ENCODE measurements at regions not wholly inside any gene's neighbourhood (a gene's known extent, or its start where the extent isn't known, plus 50 kb on each side); places are given as distances from the start of the nearest gene placed in this dataset.

DNA sequence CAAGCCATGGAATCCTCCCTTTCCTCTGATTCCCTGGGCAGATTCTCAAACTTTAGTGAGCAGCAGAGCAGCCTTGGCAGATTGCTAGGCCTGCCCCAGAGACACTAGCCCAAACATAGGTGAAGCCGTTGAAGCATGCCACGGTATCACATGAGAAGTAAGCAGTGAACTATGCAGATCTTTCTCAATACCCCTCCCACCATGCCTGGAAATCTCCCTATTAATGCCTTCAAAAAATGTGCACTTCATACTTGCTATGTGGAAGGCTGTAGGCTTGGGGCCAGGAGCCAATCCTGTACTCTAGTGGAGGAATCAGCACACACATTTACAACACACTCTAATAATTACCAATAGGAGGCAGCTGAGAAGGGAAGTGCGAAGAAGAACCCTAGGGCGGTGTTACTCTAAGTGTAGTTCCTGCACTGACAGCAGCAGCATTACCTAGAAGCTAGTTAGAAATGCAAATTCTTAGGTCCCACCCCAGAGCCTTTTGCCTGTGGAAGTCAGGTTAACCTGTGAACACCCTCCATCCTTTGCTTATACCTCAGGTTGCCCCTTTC is 305.1 kb upstream of the SPRED2 start:
- no peak for TF ChIP-seq RELA (CRISPR knock-in tag; IDR thresholded peaks at IDR 0.05; ENCODE audit: borderline replicate concordance)
- TF ChIP-seq, protein P1, sequence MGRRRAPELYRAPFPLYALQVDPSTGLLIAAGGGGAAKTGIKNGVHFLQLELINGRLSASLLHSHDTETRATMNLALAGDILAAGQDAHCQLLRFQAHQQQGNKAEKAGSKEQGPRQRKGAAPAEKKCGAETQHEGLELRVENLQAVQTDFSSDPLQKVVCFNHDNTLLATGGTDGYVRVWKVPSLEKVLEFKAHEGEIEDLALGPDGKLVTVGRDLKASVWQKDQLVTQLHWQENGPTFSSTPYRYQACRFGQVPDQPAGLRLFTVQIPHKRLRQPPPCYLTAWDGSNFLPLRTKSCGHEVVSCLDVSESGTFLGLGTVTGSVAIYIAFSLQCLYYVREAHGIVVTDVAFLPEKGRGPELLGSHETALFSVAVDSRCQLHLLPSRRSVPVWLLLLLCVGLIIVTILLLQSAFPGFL (CRISPR knock-in tag; IDR thresholded peaks at IDR 0.05; ENCODE audit: borderline replicate concordance), result no peak
- TF ChIP-seq, protein P2, sequence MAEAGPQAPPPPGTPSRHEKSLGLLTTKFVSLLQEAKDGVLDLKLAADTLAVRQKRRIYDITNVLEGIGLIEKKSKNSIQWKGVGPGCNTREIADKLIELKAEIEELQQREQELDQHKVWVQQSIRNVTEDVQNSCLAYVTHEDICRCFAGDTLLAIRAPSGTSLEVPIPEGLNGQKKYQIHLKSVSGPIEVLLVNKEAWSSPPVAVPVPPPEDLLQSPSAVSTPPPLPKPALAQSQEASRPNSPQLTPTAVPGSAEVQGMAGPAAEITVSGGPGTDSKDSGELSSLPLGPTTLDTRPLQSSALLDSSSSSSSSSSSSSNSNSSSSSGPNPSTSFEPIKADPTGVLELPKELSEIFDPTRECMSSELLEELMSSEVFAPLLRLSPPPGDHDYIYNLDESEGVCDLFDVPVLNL (CRISPR knock-in tag; IDR thresholded peaks at IDR 0.05; ENCODE audit: borderline replicate concordance, low read depth), result no peak
- TF ChIP-seq ELF4 (CRISPR knock-in tag; IDR thresholded peaks at IDR 0.05; ENCODE audit: low read depth), result no peak
- no peak for TF ChIP-seq NR1H2 (CRISPR knock-in tag; IDR thresholded peaks at IDR 0.05)

Data from WTC11 (cell line).